ENCODE measurements at regions not wholly inside any gene's neighbourhood (a gene's known extent, or its start where the extent isn't known, plus 50 kb on each side); places are given as distances from the start of the nearest gene placed in this dataset.

- DNase-seq (ENCODE audit: low read depth, low spot score) = no peak
These were observed 101.6 kb upstream of the EPHA6 start for GRCh38 chr3:96712792-96713191.

- DNase-seq (ENCODE audit: low read depth, low spot score) = no peak
These were observed 94.5 kb upstream of the EPHA6 start for GRCh38 chr3:96719921-96720320.

- no peak for DNase-seq (ENCODE audit: low read depth, low spot score)
These were observed 83.4 kb upstream of the EPHA6 start for GRCh38 chr3:96731031-96731430.

GRCh38 chr3:96734273-96735009, 80.0 kb upstream of the EPHA6 start:
- no peak for DNase-seq (ENCODE audit: low read depth, low spot score)

- no peak for DNase-seq (ENCODE audit: low read depth, low spot score)
These were observed 66.3 kb upstream of the EPHA6 start for GRCh38 chr3:96748139-96748538.

- DNase-seq (ENCODE audit: low read depth, low spot score) = no peak
These were observed 64.2 kb upstream of the EPHA6 start for GRCh38 chr3:96750094-96750767.

- DNase-seq (ENCODE audit: low read depth, low spot score) = no peak
These were observed 61.3 kb upstream of the EPHA6 start for GRCh38 chr3:96753124-96753523.

GRCh38 chr3:96754128-96754527, 60.3 kb upstream of the EPHA6 start:
- no peak for DNase-seq (ENCODE audit: low read depth, low spot score)

GRCh38 chr3:96755519-96755918, 58.9 kb upstream of the EPHA6 start:
- no peak for DNase-seq (ENCODE audit: low read depth, low spot score)

GRCh38 chr3:96756516-96756915, 57.9 kb upstream of the EPHA6 start:
- no peak for DNase-seq (ENCODE audit: low read depth, low spot score)

GRCh38 chr3:96760956-96761355, 53.4 kb upstream of the EPHA6 start:
- no peak for DNase-seq (ENCODE audit: low read depth, low spot score)

Data from iPS DF 19.7 (cell line).